HCT116 (cell line): ENCODE measurements at regions not wholly inside any gene's neighbourhood (a gene's known extent, or its start where the extent isn't known, plus 50 kb on each side); places are given as distances from the start of the nearest gene placed in this dataset.

ENCODE experiments used
- ATAC-seq: fragments of 200-7000 bp; cut with Tn5 transposase; 2 replicates; pipeline ENCODE4 v1.9.1; 2020; ENCODE audit warnings: mild to moderate bottlenecking, moderate library complexity
- BruUV-seq: library from RNA; stranded (reverse); fragments of 400-500 nt; replicated peaks from 2 replicates; lab custom pipeline; 2021; lab: Mats Ljungman, UMichigan
- CTCF ChIA-PET: fragments of 300-600 bp; sonication (Branson Sonifier 250); formaldehyde crosslinking; loops from one replicate; lab custom pipeline; 2021; ENCODE audit warnings: antibody characterized with exemption; lab: Charles Lee
- POLR2A ChIA-PET: fragments of 300-600, 350-600 bp; sonication (Branson Sonifier 250); formaldehyde crosslinking; loops from one replicate; lab custom pipeline; 2021; ENCODE audit warnings: antibody characterized with exemption; lab: Charles Lee
- RAD21 ChIA-PET, 2 experiments: fragments of 300-600 bp; sonication (Branson Sonifier 250); formaldehyde crosslinking; loops; one replicate each; lab custom pipeline; 2023; ENCODE audit warnings: low total read pairs in 2 of 2; ENCODE audit not compliant: uncharacterized antibody in 2 of 2, unreplicated experiment in 2 of 2, low non-redundant PET in 1 of 2; lab: Charles Lee
- DNase-seq: peaks from one replicate; pipeline ENCODE4 v3.0.0-alpha.2; 2010; ENCODE audit warnings: low read depth, low spot score
- H2AFZ ChIP-seq: fragments of 200-600 bp; shearing (Covaris generic), sonication (generic); 2 replicates; pipeline ENCODE4 v1.6.1; 2017; ENCODE audit warnings: low read depth, mixed run types, mixed read lengths, antibody characterized with exemption, low read length; ENCODE audit not compliant: poor library complexity, severe bottlenecking
- H3K27ac ChIP-seq: 2 replicates; pipeline ENCODE4 v1.5.1; 2012; ENCODE audit warnings: low read depth, low read length
- H3K27me3 ChIP-seq: fragments of 200-600 bp; sonication (generic); 2 replicates; pipeline ENCODE4 v1.6.1; 2016; ENCODE audit warnings: mixed run types, low read length, mixed read lengths; ENCODE audit not compliant: insufficient read depth
- H3K36me3 ChIP-seq, 2 experiments: fragments of 200-500 bp in 1 of 2; fragments of 200-600 bp in 1 of 2; sonication (Bioruptor generic) in 1 of 2; sonication (generic) in 1 of 2; 2 replicates each; pipeline versions ENCODE4 v1.5.1 to v1.6.1; 2014 to 2016; ENCODE audit warnings: low read length in 2 of 2, inconsistent platforms in 1 of 2, mixed read lengths in 1 of 2, mixed run types in 1 of 2; ENCODE audit not compliant: insufficient read depth in 2 of 2, control insufficient read depth in 1 of 2
- H3K4me1 ChIP-seq, 2 experiments: fragments of 200-600 bp in 1 of 2; sonication (generic) in 1 of 2; 2 replicates each; pipeline versions ENCODE4 v1.5.1 to v1.6.1; 2012 to 2017; ENCODE audit warnings: low read length in 2 of 2, inconsistent platforms in 1 of 2, mild to moderate bottlenecking in 1 of 2, mixed read lengths in 1 of 2, mixed run types in 1 of 2, moderate library complexity in 1 of 2; ENCODE audit not compliant: insufficient read depth in 2 of 2, control insufficient read depth in 1 of 2
- H3K4me2 ChIP-seq: fragments of 200-600 bp; sonication (generic); 2 replicates; pipeline ENCODE4 v1.6.1; 2017; ENCODE audit warnings: mixed run types, low read length, mixed read lengths
- H3K4me3 ChIP-seq, 2 experiments: fragments of 200-600 bp in 1 of 2; sonication (generic) in 1 of 2; replicated peaks in 1 of 2; 2 replicates each; pipeline ENCODE4 v1.5.1; 2011 to 2016; ENCODE audit warnings: low read length in 2 of 2, control low read depth in 1 of 2, low read depth in 1 of 2, mild to moderate bottlenecking in 1 of 2, mixed read lengths in 1 of 2, mixed run types in 1 of 2
- H3K79me2 ChIP-seq: fragments of 200-600 bp; sonication (generic); 2 replicates; pipeline ENCODE4 v1.6.1; 2017; ENCODE audit warnings: mild to moderate bottlenecking, mixed run types, low read length, moderate library complexity, mixed read lengths; ENCODE audit not compliant: insufficient read depth
- H3K9ac ChIP-seq: fragments of 200-600 bp; sonication (generic); 2 replicates; pipeline ENCODE4 v1.6.1; 2016; ENCODE audit warnings: low read length, mixed read lengths
- H3K9me2 ChIP-seq: fragments of 200-600 bp; sonication (generic), shearing (Covaris generic); 2 replicates; pipeline ENCODE4 v1.6.1; 2017; ENCODE audit warnings: mixed run types, mild to moderate bottlenecking, moderate library complexity; ENCODE audit not compliant: insufficient read depth
- H3K9me3 ChIP-seq, 2 experiments: fragments of 200-500 bp in 1 of 2; fragments of 200-600 bp in 1 of 2; sonication (Bioruptor generic) in 1 of 2; sonication (generic) in 1 of 2; 2 replicates each; pipeline ENCODE4 v1.6.1; 2014 to 2017; ENCODE audit warnings: low read length in 2 of 2, mixed read lengths in 2 of 2, inconsistent platforms in 1 of 2, low read depth in 1 of 2, mild to moderate bottlenecking in 1 of 2, mixed run types in 1 of 2, moderate library complexity in 1 of 2; ENCODE audit not compliant: control insufficient read depth in 1 of 2, insufficient read depth in 1 of 2
- H4K20me1 ChIP-seq: fragments of 200-600 bp; sonication (generic), shearing (Covaris generic); 2 replicates; pipeline ENCODE4 v1.6.1; 2017; ENCODE audit warnings: mixed run types, mild to moderate bottlenecking, moderate library complexity; ENCODE audit not compliant: insufficient read depth
- ELF1 ChIP-seq: IDR thresholded peaks from 2 replicates; pipeline ENCODE4 v1.6.1; 2012; ENCODE audit warnings: low read depth, borderline replicate concordance
- EZH2phosphoT487 ChIP-seq: fragments of 200-600 bp; IDR thresholded peaks from 2 replicates; pipeline ENCODE4 v1.6.1; 2018; ENCODE audit warnings: antibody characterized with exemption, borderline replicate concordance
- POLR2A ChIP-seq: IDR thresholded peaks from 2 replicates; pipeline ENCODE4 v1.7.0; 2011; ENCODE audit warnings: borderline replicate concordance; ENCODE audit not compliant: insufficient read depth, insufficient read length; ENCODE audit errors: extremely low read depth
- YY1 ChIP-seq: IDR thresholded peaks from 2 replicates; pipeline ENCODE4 v1.6.1; 2011; ENCODE audit warnings: low read length, low read depth, moderate library complexity, mild to moderate bottlenecking; ENCODE audit not compliant: insufficient replicate concordance; ENCODE audit errors: extremely low read depth
- intact Hi-C: fragments of 100-400 bp; cut with micrococcal nuclease; formaldehyde crosslinking; loops from 2 replicates; pipeline ENCODE4 v1.10.0; 2022
- TF ChIP-seq, protein P1 (sequence below): IDR thresholded peaks from 2 replicates; pipeline ENCODE4 v1.6.1; 2012

DNA sequence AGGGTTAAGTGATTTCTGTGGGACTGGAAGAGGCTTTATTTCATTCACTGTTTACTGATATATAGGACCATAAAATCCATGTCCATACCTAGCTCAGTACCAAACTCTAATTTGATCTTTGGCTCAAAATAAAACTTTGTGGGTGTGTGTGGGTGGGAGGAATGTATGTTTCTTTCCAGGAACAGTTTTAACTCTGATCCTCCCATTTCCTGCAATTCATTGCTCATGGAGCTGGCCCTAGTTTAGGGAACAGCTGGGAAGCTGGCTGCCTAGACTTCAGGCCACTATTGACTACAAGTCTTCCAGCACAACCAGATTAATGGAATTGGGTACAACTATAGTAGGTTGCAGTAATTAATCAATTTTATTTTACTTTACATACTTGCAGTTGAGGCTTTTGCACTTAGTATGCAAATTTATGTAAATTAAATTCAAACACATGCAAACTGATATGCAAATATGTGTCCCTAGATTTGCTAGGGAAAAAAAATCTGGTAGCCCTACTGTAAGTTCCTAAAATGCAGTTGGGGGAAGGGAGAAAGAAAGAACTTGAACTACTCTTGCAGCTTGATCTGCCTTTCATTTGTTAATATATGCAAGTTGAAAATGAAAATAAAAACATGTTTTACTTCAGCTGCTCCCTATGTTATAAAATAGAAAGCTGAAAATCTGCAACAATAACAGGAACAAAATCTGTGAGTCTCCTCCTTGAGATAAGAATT is 1070.3 kb upstream of the CELF4 start:
- ChIA-PET CTCF (no interaction called here), RAD21 (no interaction called here), POLR2A (no interaction called here)
- intact Hi-C loops: no loop called here
- no peak overlapping the region for H3K4me2 ChIP-seq
- H3K9me3 ChIP-seq: no peaks in the 10 kb centered on the region; a peak in 1 of 4 replicates
- H3K27me3 ChIP-seq: no peaks in the 10 kb centered on the region
- DNase-seq (no peak), ATAC-seq (no peak)
- H3K4me1 ChIP-seq: no peaks in the 10 kb centered on the region
- TF ChIP-seq, protein P1, sequence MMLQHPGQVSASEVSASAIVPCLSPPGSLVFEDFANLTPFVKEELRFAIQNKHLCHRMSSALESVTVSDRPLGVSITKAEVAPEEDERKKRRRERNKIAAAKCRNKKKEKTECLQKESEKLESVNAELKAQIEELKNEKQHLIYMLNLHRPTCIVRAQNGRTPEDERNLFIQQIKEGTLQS: no peak
- H3K79me2 ChIP-seq: no peaks in the 10 kb centered on the region
- no peaks in the 10 kb centered on the region for H4K20me1 ChIP-seq
- H3K36me3 ChIP-seq: no peaks in the 10 kb centered on the region
- no peaks in the 10 kb centered on the region for H3K9me2 ChIP-seq
- H2AFZ ChIP-seq: no peak overlapping the region
- BruUV-seq: no TSS peak
- no peak overlapping the region for H3K9ac ChIP-seq
- H3K27ac ChIP-seq: no peak overlapping the region
- H3K4me3 ChIP-seq: no peak overlapping the region

DNA sequence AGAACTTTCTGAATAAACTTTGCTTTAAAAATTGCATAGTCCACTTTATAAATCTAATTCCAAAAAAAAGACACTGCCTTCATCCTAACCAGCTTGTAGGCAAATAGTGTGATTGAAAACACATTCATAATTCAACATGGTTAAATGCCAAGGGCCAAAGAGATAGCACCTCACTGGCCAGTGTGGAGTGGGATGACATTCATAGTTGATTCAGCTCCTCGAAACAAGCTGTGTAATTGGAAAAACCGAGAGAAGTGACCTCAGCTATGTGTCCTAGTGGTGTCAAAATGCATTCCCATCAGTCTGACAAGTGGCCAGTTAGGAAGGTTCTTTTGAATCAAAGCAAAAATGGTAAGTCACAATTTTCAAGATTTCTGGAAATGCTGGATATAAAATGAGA is 1068.5 kb upstream of the CELF4 start:
- DNase-seq (no peak), ATAC-seq (no peak)
- ChIA-PET CTCF (no interaction called here), POLR2A (no interaction called here), RAD21 (no interaction called here)
- H3K36me3 ChIP-seq: no peaks in the 10 kb centered on the region
- H3K27me3 ChIP-seq: no peaks in the 10 kb centered on the region
- intact Hi-C loops: no loop called here
- no peak for TF ChIP-seq POLR2A
- no peak for TF ChIP-seq YY1
- no peak for TF ChIP-seq ELF1
- no peak for TF ChIP-seq EZH2phosphoT487
- H3K27ac ChIP-seq: no peak overlapping the region
- no peaks in the 10 kb centered on the region for H3K9me2 ChIP-seq
- no peaks in the 10 kb centered on the region for H3K4me1 ChIP-seq
- no peaks in the 10 kb centered on the region; a peak in 1 of 4 replicates for H3K9me3 ChIP-seq
- H3K4me2 ChIP-seq: no peak overlapping the region
- no peaks in the 10 kb centered on the region for H4K20me1 ChIP-seq
- H3K9ac ChIP-seq: no peak overlapping the region
- no peak overlapping the region for H3K4me3 ChIP-seq
- H3K79me2 ChIP-seq: no peaks in the 10 kb centered on the region
- H2AFZ ChIP-seq: no peak overlapping the region
- no TSS peak for BruUV-seq
